Fibroblast of lung (primary cell): ENCODE measurements at regions not wholly inside any gene's neighbourhood (a gene's known extent, or its start where the extent isn't known, plus 50 kb on each side); places are given as distances from the start of the nearest gene placed in this dataset.
A peak's percentile ranks its signal among the peaks of the same experiment; 100 is the strongest.

ENCODE experiments used
- DNase-seq, 2 donors: peaks; one replicate each; pipeline versions ENCODE4 v3.0.0 to v3.0.0-alpha.2; 2010; ENCODE audit warnings: low read depth in 2 of 2
- H2AFZ ChIP-seq: 2 replicates; pipeline ENCODE4 v1.5.1; 2012; ENCODE audit warnings: low read length, control low read depth, inconsistent platforms
- H3K27ac ChIP-seq: 2 replicates; pipeline ENCODE4 v1.5.1; 2011; ENCODE audit warnings: low read length, control low read depth; ENCODE audit not compliant: insufficient read depth
- H3K27me3 ChIP-seq: 2 replicates; pipeline ENCODE4 v1.5.1; 2011; ENCODE audit warnings: mild to moderate bottlenecking, low read length; ENCODE audit not compliant: control insufficient read depth, insufficient read depth
- H3K36me3 ChIP-seq: 2 replicates; pipeline ENCODE4 v1.5.1; 2011; ENCODE audit warnings: low read length; ENCODE audit not compliant: control insufficient read depth, insufficient read depth
- H3K4me1 ChIP-seq: 2 replicates; pipeline ENCODE4 v1.5.1; 2011; ENCODE audit warnings: low read length; ENCODE audit not compliant: control insufficient read depth, insufficient read depth; ENCODE audit errors: extremely low read depth
- H3K4me2 ChIP-seq: 2 replicates; pipeline ENCODE4 v1.5.1; 2011; ENCODE audit warnings: low read length, control low read depth; ENCODE audit not compliant: insufficient read depth; ENCODE audit errors: extremely low read depth
- H3K4me3 ChIP-seq, 4 experiments: fragments of 200-600 bp in 1 of 4; sonication (generic) in 1 of 4; replicated peaks in 1 of 4; 2 replicates each; pipeline ENCODE4 v1.5.1; 2011 to 2016; ENCODE audit warnings: low read length in 4 of 4, low read depth in 3 of 4, mild to moderate bottlenecking in 3 of 4, control low read depth in 2 of 4, inconsistent platforms in 1 of 4, mixed read lengths in 1 of 4; ENCODE audit not compliant: insufficient read depth in 1 of 4; ENCODE audit errors: control extremely low read depth in 1 of 4
- H3K79me2 ChIP-seq: 2 replicates; pipeline ENCODE4 v1.5.1; 2012; ENCODE audit warnings: mild to moderate bottlenecking, low read length, inconsistent platforms; ENCODE audit not compliant: control insufficient read depth, insufficient read depth
- H3K9ac ChIP-seq: 2 replicates; pipeline ENCODE4 v1.5.1; 2011; ENCODE audit warnings: mild to moderate bottlenecking, low read length, control low read depth; ENCODE audit not compliant: insufficient read depth
- H3K9me3 ChIP-seq: 2 replicates; pipeline ENCODE4 v1.5.1; 2012; ENCODE audit warnings: low read depth, low read length; ENCODE audit not compliant: control insufficient read depth, insufficient read depth
- H4K20me1 ChIP-seq: 2 replicates; pipeline ENCODE4 v1.5.1; 2011; ENCODE audit warnings: low read length; ENCODE audit not compliant: control insufficient read depth, insufficient read depth; ENCODE audit errors: extremely low read depth
- CTCF ChIP-seq, 2 donors: IDR thresholded peaks in 1 of 2; conservative IDR thresholded peaks in 1 of 2; 1 replicate in 1 of 2; 2 replicates in 1 of 2; pipeline ENCODE4 v1.5.1; 2011 to 2012; ENCODE audit warnings: low read length in 2 of 2, control low read depth in 1 of 2, inconsistent platforms in 1 of 2, low read depth in 1 of 2, mild to moderate bottlenecking in 1 of 2
- EZH2 ChIP-seq: IDR thresholded peaks from 2 replicates; pipeline ENCODE4 v1.5.1; 2012; ENCODE audit warnings: low read length, control low read depth, mild to moderate bottlenecking; ENCODE audit errors: missing control alignments

GRCh38 chr3:72271216-72271615 is 486.3 kb upstream of the PROK2 start:
- Histone ChIP-seq H3K27ac (no peak overlapping the region), H4K20me1 (no peaks in the 10 kb centered on the region), H3K36me3 (no peaks in the 10 kb centered on the region), H3K27me3 (no peaks in the 10 kb centered on the region), H3K79me2 (no peaks in the 10 kb centered on the region), H3K4me3 (no peak overlapping the region), H3K9me3 (no peaks in the 10 kb centered on the region), H2AFZ (no peak overlapping the region), H3K4me1 (peaks cover 30% of the 10 kb centered on the region), H3K9ac (no peak overlapping the region), H3K4me2 (no peak overlapping the region)
- no peak for TF ChIP-seq EZH2
- TF ChIP-seq CTCF (conservative IDR thresholded peaks at IDR 0.05 in 1 of 2, IDR thresholded peaks at IDR 0.05 in 1 of 2; ENCODE audit: low read depth in 1 of 2, low read length in 2 of 2), result no peak
- peak in 1 of 2 donors; percentile 9 for DNase-seq

GRCh38 chr3:72270730-72271129 is 485.8 kb upstream of the PROK2 start:
- H3K27me3 ChIP-seq, result no peaks in the 10 kb centered on the region
- no peak overlapping the region for H3K4me3 ChIP-seq
- TF ChIP-seq EZH2 (no peak), CTCF (conservative IDR thresholded peaks at IDR 0.05 in 1 of 2, IDR thresholded peaks at IDR 0.05 in 1 of 2; ENCODE audit: low read depth in 1 of 2, low read length in 2 of 2) (no peak)
- H4K20me1 ChIP-seq, result no peaks in the 10 kb centered on the region
- no peaks in the 10 kb centered on the region for H3K36me3 ChIP-seq
- H2AFZ ChIP-seq, result no peak overlapping the region
- no peaks in the 10 kb centered on the region for H3K79me2 ChIP-seq
- H3K9me3 ChIP-seq, result no peaks in the 10 kb centered on the region
- DNase-seq, result peak in 1 of 2 donors; percentile 27
- H3K9ac ChIP-seq, result no peak overlapping the region
- peaks cover 30% of the 10 kb centered on the region for H3K4me1 ChIP-seq
- H3K4me2 ChIP-seq, result no peak overlapping the region
- peak overlapping the region; percentile 1 for H3K27ac ChIP-seq

- H3K36me3 ChIP-seq, result no peaks in the 10 kb centered on the region
- no peaks in the 10 kb centered on the region for H3K79me2 ChIP-seq
- H3K9ac ChIP-seq, result no peak overlapping the region
- peak overlapping the region; percentile 72 for H3K4me2 ChIP-seq
- no peak overlapping the region for H2AFZ ChIP-seq
- DNase-seq, result peak; percentile 95 to 99
- H3K27ac ChIP-seq, result peak overlapping the region; percentile 1
- no peak overlapping the region for H3K4me3 ChIP-seq
- H3K27me3 ChIP-seq, result no peaks in the 10 kb centered on the region
- no peak for TF ChIP-seq CTCF (conservative IDR thresholded peaks at IDR 0.05 in 1 of 2, IDR thresholded peaks at IDR 0.05 in 1 of 2; ENCODE audit: low read depth in 1 of 2, low read length in 2 of 2)
- TF ChIP-seq EZH2, result no peak
- peaks cover 30% of the 10 kb centered on the region for H3K4me1 ChIP-seq
- no peaks in the 10 kb centered on the region for H4K20me1 ChIP-seq
- H3K9me3 ChIP-seq, result no peaks in the 10 kb centered on the region
Measured at GRCh38 chr3:72270072-72270681, 485.2 kb upstream of the PROK2 start.
